Brain microvascular endothelial cell (primary cell): ENCODE measurements at regions not wholly inside any gene's neighbourhood (a gene's known extent, or its start where the extent isn't known, plus 50 kb on each side); places are given as distances from the start of the nearest gene placed in this dataset.

Source experiments
- DNase-seq: peaks from one replicate; pipeline ENCODE4 v3.0.0-alpha.2; 2020
- H3K27ac ChIP-seq: fragments of 250-450 bp; sonication (Bioruptor Pico); 2 replicates; pipeline ENCODE4 v1.5.1; 2020; ENCODE audit warnings: mild to moderate bottlenecking, moderate library complexity
- H3K27me3 ChIP-seq: fragments of 250-450 bp; sonication (Bioruptor Pico); replicated peaks from 2 replicates; pipeline ENCODE4 v1.5.1; 2020; ENCODE audit warnings: mild to moderate bottlenecking
- H3K36me3 ChIP-seq: fragments of 250-450 bp; sonication (Bioruptor Pico); replicated peaks from 2 replicates; pipeline ENCODE4 v1.5.1; 2020; ENCODE audit warnings: mild to moderate bottlenecking
- H3K4me3 ChIP-seq: 2 replicates; pipeline ENCODE4 v1.5.1; 2011; ENCODE audit warnings: low read depth, mild to moderate bottlenecking, control low read depth, low read length, moderate library complexity
- CTCF ChIP-seq: IDR thresholded peaks from 2 replicates; pipeline ENCODE4 v1.5.1; 2011; ENCODE audit warnings: low read depth, mild to moderate bottlenecking, moderate library complexity, low read length, control low read depth, inconsistent platforms; ENCODE audit errors: missing control alignments
- in situ Hi-C: cut with HindIII; loops from 2 replicates; pipeline ENCODE4 v1.10.0; 2017; ENCODE audit warnings: low sequenced_read_pairs, low pct_ligation_motif_present

- peak; percentile 61 for DNase-seq
- Histone ChIP-seq H3K36me3 (no peaks in the 10 kb centered on the region), H3K27ac (peak overlapping the region; percentile 56), H3K27me3 (no peaks in the 10 kb centered on the region), H3K4me3 (no peak overlapping the region)
- in situ Hi-C loops = no loop called here
- no peak for TF ChIP-seq CTCF
These were observed 72.2 kb upstream of the NAA20 start for GRCh38 chr20:19944772-19945459.

GRCh38 chr20:19945732-19946670 is 71.2 kb upstream of the NAA20 start:
- TF ChIP-seq CTCF = no peak
- DNase-seq = no peak
- Histone ChIP-seq H3K4me3 (no peak overlapping the region), H3K36me3 (no peaks in the 10 kb centered on the region), H3K27ac (no peak overlapping the region), H3K27me3 (no peaks in the 10 kb centered on the region)
- in situ Hi-C loops = no loop called here

GRCh38 chr20:19947611-19948264 is 69.4 kb upstream of the NAA20 start:
- no peak for TF ChIP-seq CTCF
- Histone ChIP-seq H3K36me3 (no peaks in the 10 kb centered on the region), H3K27ac (no peak overlapping the region), H3K4me3 (no peak overlapping the region), H3K27me3 (no peaks in the 10 kb centered on the region)
- in situ Hi-C loops = no loop called here
- DNase-seq = peak; percentile 75

GRCh38 chr20:19949195-19949867 is 67.8 kb upstream of the NAA20 start:
- H3K27ac ChIP-seq = no peak overlapping the region
- in situ Hi-C loops = no loop called here

GRCh38 chr20:19950042-19950441 is 67.1 kb upstream of the NAA20 start:
- Histone ChIP-seq H3K4me3 (no peak overlapping the region), H3K27ac (no peak overlapping the region), H3K36me3 (no peaks in the 10 kb centered on the region), H3K27me3 (no peaks in the 10 kb centered on the region)
- no peak for DNase-seq
- TF ChIP-seq CTCF = no peak
- in situ Hi-C loops = no loop called here

More at GRCh38 chr20:19949195-19949867, 67.8 kb upstream of the NAA20 start:
- no peak for DNase-seq
- no peaks in the 10 kb centered on the region for H3K27me3 ChIP-seq
- H3K36me3 ChIP-seq = no peaks in the 10 kb centered on the region
- no peak overlapping the region for H3K4me3 ChIP-seq
- no peak for TF ChIP-seq CTCF
